ENCODE measurements at regions not wholly inside any gene's neighbourhood (a gene's known extent, or its start where the extent isn't known, plus 50 kb on each side); places are given as distances from the start of the nearest gene placed in this dataset.
"Not testable (repeated sequence)": the region's sequence is repeated elsewhere in the genome, so short reads cannot be mapped to it uniquely, and the experiment has no call there.

DNA sequence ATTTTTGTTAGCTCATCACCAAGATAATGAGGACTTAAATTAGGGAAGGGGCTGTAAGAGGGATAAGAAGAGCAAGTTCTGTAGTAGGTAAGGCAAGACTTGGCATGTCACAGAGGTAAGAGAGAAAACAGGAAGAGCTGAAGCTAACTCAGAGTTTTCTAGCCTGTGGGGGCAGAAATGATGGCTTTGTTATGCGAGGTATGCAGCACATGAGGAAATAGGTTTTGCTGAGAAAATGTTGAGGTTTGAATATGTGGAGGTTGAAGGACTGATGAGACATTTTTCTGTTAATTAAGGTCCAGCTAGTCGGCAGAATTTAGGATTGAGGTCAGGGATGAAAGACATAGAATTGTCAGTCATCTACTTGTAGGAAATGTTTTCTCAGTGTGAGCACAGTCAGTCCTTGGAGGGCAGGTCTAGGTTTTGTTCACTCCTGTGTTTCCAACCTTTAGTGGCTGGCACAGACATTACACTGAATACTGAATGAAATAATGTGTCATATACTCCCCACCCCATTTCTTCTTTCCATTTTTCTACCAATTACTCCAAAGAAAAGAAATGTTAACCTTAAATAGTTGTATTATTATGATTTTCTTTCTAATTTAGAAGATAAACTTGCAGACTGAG, 154.0 kb upstream of the AADAT start:
- no peak for DNase-seq

DNA sequence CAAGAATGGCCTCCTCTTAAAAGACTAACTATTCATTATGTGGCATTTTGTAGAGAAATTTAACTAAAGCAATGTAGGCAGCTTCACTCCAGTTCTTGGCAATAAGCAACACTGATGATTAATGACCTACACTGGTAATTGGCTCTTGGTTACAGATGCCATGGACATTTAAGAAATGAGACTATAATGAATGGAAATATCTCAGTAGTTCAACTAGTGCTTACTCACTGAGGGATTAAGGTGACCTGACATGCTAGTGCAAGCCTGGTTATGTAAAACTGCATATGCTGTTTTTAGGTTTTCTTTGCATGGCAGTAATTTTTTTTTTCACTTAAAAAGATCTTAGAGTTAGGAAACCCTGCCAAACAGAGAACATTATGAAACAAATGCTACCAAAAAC, 152.7 kb upstream of the AADAT start:
- DNase-seq = no peak

DNA sequence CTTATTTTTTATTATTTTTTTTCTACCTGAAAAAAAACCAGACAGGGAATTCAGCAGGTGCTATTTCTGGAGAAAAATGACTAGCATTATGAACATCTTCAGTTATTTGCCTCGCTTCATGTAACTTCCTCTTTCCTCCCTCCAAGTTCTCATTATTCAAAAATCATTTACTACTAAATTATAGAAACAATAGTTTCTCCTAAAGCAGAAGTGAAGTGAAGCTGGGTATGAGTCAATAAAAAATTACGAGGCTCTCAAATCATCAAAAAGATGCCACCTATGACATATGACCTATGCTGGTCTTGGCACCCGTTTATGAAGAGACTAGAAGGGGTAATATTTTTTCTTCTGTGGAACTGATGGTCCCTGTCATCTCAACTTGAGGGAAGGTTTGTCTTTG, 145.0 kb upstream of the AADAT start:
- no peak for DNase-seq

DNA sequence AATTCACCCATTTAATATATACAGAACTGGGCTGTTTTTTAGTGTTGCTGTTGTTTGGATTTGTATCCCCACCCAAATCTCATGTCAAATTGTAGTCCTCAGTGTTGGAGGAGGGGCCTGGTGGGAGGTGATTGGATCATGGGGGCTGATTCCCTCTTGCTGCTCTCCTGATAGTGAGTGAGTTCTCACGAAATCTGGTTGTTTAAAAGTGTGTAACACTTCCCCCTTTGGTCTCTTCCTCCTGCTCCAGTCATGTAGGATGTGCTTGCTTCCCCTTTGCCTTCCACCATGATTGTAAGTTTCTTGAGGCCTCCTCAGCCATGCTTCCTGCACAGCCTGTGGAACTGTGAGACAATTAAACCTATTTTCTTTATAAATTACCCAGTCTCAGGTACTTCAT, 141.6 kb upstream of the AADAT start:
- DNase-seq = no peak

DNA sequence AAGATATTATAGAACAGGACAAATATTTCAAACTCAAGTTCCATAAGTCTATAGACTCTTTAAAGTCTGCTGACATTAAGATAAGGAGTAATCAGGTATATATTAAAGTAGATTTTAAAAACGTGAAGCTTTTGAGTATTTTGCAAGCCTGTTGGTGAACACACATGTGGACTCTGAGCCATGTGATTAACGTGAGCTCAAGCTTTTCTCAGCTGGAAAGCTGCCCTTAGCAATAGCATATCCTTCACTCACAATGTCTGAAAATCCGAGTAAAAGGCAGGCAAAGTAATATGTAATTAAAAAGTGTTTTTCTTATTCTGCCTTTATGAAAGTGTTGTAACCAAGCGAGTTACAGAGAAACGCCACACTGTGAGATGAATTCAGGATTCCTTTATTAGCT, 140.5 kb upstream of the AADAT start:
- DNase-seq = no peak

DNA sequence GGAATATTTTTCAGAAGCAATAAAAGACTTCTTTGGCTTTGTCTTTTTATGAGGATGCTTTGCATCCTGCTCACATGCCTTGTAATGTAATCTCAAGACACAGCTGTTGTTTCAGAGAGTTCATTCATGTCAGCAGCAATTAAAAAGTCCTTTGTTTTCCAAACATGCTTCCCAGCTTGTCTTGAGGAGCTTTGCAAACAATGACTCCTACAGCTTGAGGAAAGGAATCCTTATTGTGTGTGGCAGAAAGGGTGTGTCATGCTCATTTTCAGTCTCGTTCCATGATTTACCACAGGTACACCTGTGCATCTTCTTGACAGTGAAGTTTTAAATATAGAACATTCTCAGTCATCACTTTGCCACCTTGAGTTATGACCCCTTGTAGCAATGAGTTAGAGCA, 139.2 kb upstream of the AADAT start:
- DNase-seq = no peak

DNA sequence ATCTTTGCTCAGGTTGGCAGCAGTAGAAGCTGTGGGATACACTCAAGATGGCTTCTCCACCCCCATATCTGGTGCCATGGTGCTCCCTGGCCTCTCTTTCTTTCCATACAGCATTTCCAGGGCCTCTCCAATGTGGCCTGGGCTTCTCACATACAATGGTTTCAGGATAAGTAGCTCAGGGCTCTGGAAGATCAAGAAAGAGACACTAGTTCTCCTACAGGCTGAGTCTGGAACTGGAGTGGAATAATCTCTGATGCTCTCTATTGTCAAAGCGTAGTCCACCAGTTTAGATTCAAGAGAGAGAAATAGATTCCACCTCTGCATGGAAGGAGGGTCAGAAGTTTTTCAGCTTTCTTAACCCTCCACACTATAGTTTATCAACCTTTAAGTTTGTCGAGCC, 138.2 kb upstream of the AADAT start:
- DNase-seq = no peak

DNA sequence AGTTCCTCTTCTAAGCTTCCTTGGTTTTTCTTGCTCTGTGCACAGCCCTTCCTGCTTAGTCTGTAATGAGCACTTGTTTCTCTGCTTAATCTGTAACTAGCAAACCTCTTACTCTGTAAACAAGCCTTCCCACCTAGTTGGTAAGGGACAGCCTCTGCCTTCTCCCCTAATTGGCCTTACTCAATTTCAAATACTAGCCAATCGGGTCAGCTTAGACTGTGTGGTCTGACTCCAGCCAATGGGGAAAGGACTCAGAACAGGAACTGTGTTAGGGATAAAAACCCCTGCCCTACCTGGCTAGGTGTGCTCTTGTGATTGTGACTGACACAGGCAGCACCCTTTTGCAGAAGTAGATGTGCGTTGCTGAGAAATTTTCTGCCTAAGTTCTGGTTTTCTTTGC, 136.5 kb upstream of the AADAT start:
- DNase-seq = no peak

DNA sequence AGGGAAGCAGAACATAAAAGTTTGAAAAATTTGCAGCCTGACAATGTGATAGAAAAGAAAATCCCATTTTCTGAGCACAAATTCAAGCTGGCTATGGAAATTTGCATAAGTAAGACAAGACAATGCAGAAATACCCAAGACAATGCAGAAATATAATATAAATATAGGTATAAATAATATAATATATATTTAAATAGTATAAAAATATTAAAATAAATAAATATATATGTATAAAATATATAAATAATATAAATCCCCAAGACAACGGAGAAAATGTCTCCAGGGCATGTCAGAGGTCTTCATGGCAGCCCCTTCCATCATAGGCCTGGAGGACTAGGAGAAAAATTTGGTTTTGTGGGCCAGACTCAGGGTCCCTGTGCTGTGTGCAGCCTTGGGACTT, 125.0 kb upstream of the AADAT start:
- no peak for DNase-seq

GRCh38 chr4:170214101-170214500, 124.3 kb upstream of the AADAT start:
- DNase-seq = no peak

- DNase-seq = no peak
Measured at GRCh38 chr4:170202721-170203120, 113.0 kb upstream of the AADAT start.

GRCh38 chr4:170198747-170199146, 109.0 kb upstream of the AADAT start:
- no peak for DNase-seq

GRCh38 chr4:170194794-170195193, 105.0 kb upstream of the AADAT start:
- DNase-seq = not testable (repeated sequence)

DNA sequence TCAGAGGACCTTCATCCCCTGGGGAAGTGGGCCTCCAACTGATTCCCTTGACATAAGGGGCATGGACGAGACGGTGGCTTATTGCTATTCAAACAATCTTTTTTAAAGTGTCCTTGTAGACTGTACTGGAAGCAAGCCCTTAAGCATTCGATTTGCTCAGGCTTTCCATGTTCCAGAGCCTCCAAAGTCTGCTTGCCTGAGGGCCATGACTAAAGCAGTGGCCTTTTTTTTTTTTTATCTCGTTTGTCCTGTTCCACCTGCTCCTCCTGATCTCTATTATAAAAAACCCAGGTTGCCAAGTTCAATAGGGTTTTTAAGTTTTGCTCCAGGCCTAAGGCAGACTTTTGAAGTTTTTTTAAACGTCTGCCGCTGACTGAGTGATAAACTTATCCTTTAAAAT, 103.7 kb upstream of the AADAT start:
- DNase-seq = no peak

DNA sequence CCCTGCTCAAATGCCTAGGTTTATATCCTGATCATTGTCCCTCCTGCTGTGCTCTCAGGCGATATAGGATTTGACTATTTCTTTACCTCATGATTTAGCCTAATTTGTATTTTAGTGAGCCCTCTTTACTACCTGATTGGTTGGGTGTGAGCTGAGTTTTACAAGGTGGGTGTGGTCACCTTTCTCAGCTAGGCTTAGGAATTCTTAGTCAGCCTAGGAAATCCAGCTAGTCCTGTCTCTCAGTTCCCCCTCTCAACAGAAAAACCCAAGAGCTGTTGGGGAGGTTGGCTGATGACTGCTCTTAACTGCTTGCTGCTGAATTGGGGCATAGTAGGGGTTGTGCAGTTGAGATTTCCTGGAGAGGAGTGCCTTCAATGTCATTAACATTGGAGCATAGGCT, 100.5 kb upstream of the AADAT start:
- no peak for DNase-seq

DNA sequence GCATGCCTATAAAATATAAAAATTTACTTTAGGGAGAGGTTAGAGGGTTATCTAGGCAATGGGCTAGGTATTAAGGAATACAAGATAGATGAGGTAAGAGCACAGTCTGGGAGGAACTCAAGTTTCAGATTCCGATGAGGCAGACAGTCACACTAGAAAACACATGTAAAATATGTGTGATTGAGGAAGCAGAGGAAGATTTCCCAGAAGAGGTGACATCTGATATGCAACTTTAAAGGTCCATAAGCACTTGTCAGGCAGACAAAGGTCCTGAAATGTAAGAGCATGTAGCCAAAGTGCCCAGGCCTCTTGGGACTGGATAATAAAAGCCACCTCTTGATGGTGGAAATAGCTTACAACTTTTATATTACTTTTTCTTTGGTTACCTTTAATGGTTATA, 81.1 kb upstream of the AADAT start:
- DNase-seq = no peak

DNA sequence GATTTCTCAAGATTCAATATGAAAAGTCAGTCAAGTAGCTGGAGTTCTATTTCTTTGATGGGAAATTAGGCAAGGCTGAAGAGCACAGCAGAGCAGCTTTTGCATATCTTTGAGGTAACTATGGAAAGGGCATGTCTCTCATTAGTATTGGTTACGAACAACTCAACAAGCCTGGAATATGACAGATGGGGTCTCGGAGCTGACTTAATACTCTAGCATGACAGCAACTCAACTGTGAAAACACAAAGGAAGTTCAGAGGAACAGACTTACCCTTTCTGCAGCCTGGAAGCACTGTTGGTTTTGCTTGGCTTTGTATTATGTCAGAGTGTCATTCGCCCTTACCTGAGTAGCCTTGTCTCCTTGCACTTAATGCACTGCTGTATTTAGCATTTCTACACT, 79.9 kb upstream of the AADAT start:
- no peak for DNase-seq

- no peak for DNase-seq
Measured at GRCh38 chr4:170167678-170168077, 77.9 kb upstream of the AADAT start.

DNA sequence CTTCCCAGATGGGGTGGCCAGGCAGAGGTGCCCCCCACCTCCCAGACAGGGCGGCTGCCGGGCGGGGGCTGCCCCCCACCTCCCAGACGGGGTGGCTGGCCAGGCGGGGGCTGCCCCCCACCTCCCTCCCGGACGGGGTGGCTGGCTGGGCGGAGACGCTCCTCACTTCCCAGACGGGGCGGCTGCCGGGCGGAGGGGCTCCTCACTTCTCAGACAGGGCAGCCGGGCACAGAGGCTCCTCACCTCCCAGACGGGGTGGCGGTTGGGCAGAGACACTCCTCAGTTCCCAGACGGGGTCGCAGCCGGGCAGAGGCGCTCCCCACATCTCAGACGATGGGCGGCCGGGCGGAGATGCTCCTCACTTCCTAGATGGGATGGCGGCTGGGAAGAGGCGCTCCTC, 76.4 kb upstream of the AADAT start:
- DNase-seq = not testable (repeated sequence)

GRCh38 chr4:170162416-170162815, 72.7 kb upstream of the AADAT start:
- DNase-seq = no peak

- DNase-seq = no peak
Measured at GRCh38 chr4:170157670-170158069, 67.9 kb upstream of the AADAT start.

GRCh38 chr4:170145120-170145519, 55.4 kb upstream of the AADAT start:
- no peak for DNase-seq

DNA sequence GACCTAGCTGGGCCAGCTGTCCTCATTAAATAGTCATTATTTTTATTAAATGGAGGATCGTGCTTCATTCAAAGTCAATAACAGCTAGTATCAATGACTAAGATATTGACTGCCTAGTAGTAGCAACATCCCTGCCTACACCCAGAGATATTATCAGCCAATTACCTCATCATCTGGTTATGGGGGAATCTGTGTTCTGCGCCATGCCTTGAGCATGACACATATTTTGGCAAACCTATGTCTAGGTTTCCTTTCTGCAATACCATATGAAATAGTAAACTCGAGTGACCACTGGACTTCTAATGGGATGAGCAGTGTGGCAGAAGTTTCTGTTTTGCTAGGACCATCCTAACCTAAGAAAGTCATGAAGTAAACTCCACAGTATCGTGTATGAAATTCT, 50.0 kb upstream of the AADAT start:
- DNase-seq = no peak
